HG02852 (cell line): ENCODE measurements at regions not wholly inside any gene's neighbourhood (a gene's known extent, or its start where the extent isn't known, plus 50 kb on each side); places are given as distances from the start of the nearest gene placed in this dataset.

Experiments used
- ATAC-seq: cut with Tn5 transposase; IDR thresholded peaks from one replicate; pipeline ENCODE4 v1.9.1; 2021; ENCODE audit warnings: mild to moderate bottlenecking, moderate library complexity; ENCODE audit not compliant: unreplicated experiment

- ATAC-seq = no peak
Measured at GRCh38 chr17:72512649-72513556, 392.1 kb downstream of the SOX9 start.

- no peak for ATAC-seq
Measured at GRCh38 chr17:72514321-72514861, 393.6 kb downstream of the SOX9 start.

GRCh38 chr17:72514891-72515290 lies 394.1 kb downstream of the SOX9 start:
- no peak for ATAC-seq

GRCh38 chr17:72515291-72516065 lies 394.7 kb downstream of the SOX9 start:
- peak; percentile 53 for ATAC-seq

GRCh38 chr17:72516772-72517399 lies 396.1 kb downstream of the SOX9 start:
- no peak for ATAC-seq

GRCh38 chr17:72517413-72518158 lies 396.8 kb downstream of the SOX9 start:
- no peak for ATAC-seq

GRCh38 chr17:72518159-72518732 lies 397.4 kb downstream of the SOX9 start:
- no peak for ATAC-seq

- no peak for ATAC-seq
Measured at GRCh38 chr17:72518753-72519597, 398.2 kb downstream of the SOX9 start.

- no peak for ATAC-seq
Measured at GRCh38 chr17:72519598-72519936, 398.7 kb downstream of the SOX9 start.

GRCh38 chr17:72520665-72521303 lies 400.0 kb downstream of the SOX9 start:
- peak; percentile 49 for ATAC-seq

GRCh38 chr17:72523491-72523890 lies 402.7 kb downstream of the SOX9 start:
- no peak for ATAC-seq

GRCh38 chr17:72525225-72526015 lies 404.6 kb downstream of the SOX9 start:
- no peak for ATAC-seq

- no peak for ATAC-seq
Measured at GRCh38 chr17:72526769-72527168, 405.9 kb downstream of the SOX9 start.

- ATAC-seq = no peak
Measured at GRCh38 chr17:72527789-72528188, 407.0 kb downstream of the SOX9 start.

- ATAC-seq = no peak
Measured at GRCh38 chr17:72528683-72529082, 407.9 kb downstream of the SOX9 start.

GRCh38 chr17:72529386-72529785 lies 408.6 kb downstream of the SOX9 start:
- no peak for ATAC-seq

- ATAC-seq = no peak
Measured at GRCh38 chr17:72530454-72530853, 409.6 kb downstream of the SOX9 start.

- ATAC-seq = no peak
Measured at GRCh38 chr17:72531729-72532128, 410.9 kb downstream of the SOX9 start.
